K562 (cell line): ENCODE measurements at regions not wholly inside any gene's neighbourhood (a gene's known extent, or its start where the extent isn't known, plus 50 kb on each side); places are given as distances from the start of the nearest gene placed in this dataset.
"Not testable (repeated sequence)": the region's sequence is repeated elsewhere in the genome, so short reads cannot be mapped to it uniquely, and the experiment has no call there.

Source experiments
- ATF1 ChIP-seq, 2 experiments: fragments of 450-650 bp in 1 of 2; IDR thresholded peaks; 2 replicates each; pipeline ENCODE4 v1.6.1; 2016; ENCODE audit warnings: missing compliant biosample characterization in 1 of 2, missing genetic modification characterization in 1 of 2
- ATF3 ChIP-seq, 2 experiments: fragments of 450-650 bp in 1 of 2; sonication (generic) in 1 of 2; formaldehyde crosslinking in 1 of 2; IDR thresholded peaks in 1 of 2; conservative IDR thresholded peaks in 1 of 2; 2 replicates each; pipeline versions ENCODE4 v1.6.1 to v1.8.1; 2016 to 2023; ENCODE audit warnings: mild to moderate bottlenecking in 2 of 2, moderate library complexity in 2 of 2, inconsistent platforms in 1 of 2, missing genetic modification reagents in 1 of 2
- CBFA2T3 ChIP-seq: fragments of 450-650 bp; IDR thresholded peaks from 2 replicates; pipeline ENCODE4 v1.6.1; 2017
- CEBPG ChIP-seq, 3 experiments: fragments of 200-800 bp in 1 of 3; sonication (Bioruptor generic) in 1 of 3; sonication (generic) in 1 of 3; formaldehyde crosslinking in 1 of 3; IDR thresholded peaks in 2 of 3; conservative IDR thresholded peaks in 1 of 3; 2 replicates each; pipeline versions ENCODE4 v1.6.1 to v1.8.0; 2016 to 2022; ENCODE audit warnings: missing compliant biosample characterization in 2 of 3, missing genetic modification characterization in 2 of 3, mild to moderate bottlenecking in 1 of 3, missing genetic modification reagents in 1 of 3
- E2F8 ChIP-seq: fragments of 450-650 bp; IDR thresholded peaks from 2 replicates; pipeline ENCODE4 v1.7.1; 2018; ENCODE audit warnings: mild to moderate bottlenecking, low read depth; ENCODE audit not compliant: partially characterized antibody
- EP400 ChIP-seq: fragments of 450-650 bp; IDR thresholded peaks from 2 replicates; pipeline ENCODE4 v1.6.1; 2017; ENCODE audit warnings: antibody characterized with exemption, mild to moderate bottlenecking, moderate library complexity
- GATA2 ChIP-seq: sonication (generic); formaldehyde crosslinking; IDR thresholded peaks from 2 replicates; pipeline ENCODE4 v1.4.0; 2020; ENCODE audit warnings: mild to moderate bottlenecking, missing genetic modification reagents
- HDAC1 ChIP-seq, 2 experiments: fragments of 450-650 bp; IDR thresholded peaks; 2 replicates each; pipeline ENCODE4 v1.6.1; 2016 to 2017; ENCODE audit warnings: inconsistent platforms in 1 of 2, mild to moderate bottlenecking in 1 of 2, moderate library complexity in 1 of 2
- HDAC3 ChIP-seq: fragments of 450-650 bp; IDR thresholded peaks from 2 replicates; pipeline ENCODE4 v1.6.1; 2018; ENCODE audit warnings: borderline replicate concordance, mild to moderate bottlenecking, moderate library complexity; ENCODE audit not compliant: partially characterized antibody
- KDM1A ChIP-seq, 2 experiments: fragments of 450-650 bp; IDR thresholded peaks; 2 replicates each; pipeline ENCODE4 v1.6.1; 2016; ENCODE audit warnings: mild to moderate bottlenecking in 2 of 2
- KLF16 ChIP-seq: IDR thresholded peaks from 2 replicates; pipeline ENCODE4 v1.6.1; 2016; ENCODE audit warnings: antibody characterized with exemption
- L3MBTL2 ChIP-seq: fragments of 450-650 bp; IDR thresholded peaks from 2 replicates; pipeline ENCODE4 v1.6.1; 2016; ENCODE audit warnings: mild to moderate bottlenecking, moderate library complexity
- MNT ChIP-seq, 2 experiments: fragments of 450-650 bp; conservative IDR thresholded peaks; 2 replicates each; pipeline ENCODE4 v1.6.1; 2017; ENCODE audit warnings: mild to moderate bottlenecking in 2 of 2, moderate library complexity in 2 of 2
- NFIC ChIP-seq: fragments of 450-650 bp; IDR thresholded peaks from 2 replicates; pipeline ENCODE4 v1.6.1; 2017; ENCODE audit warnings: mild to moderate bottlenecking, inconsistent platforms
- PKNOX1 ChIP-seq: fragments of 450-650 bp; IDR thresholded peaks from 2 replicates; pipeline ENCODE4 v1.6.1; 2016
- POLR2AphosphoS5 ChIP-seq: IDR thresholded peaks from 2 replicates; pipeline ENCODE4 v1.6.1; 2011; ENCODE audit warnings: mild to moderate bottlenecking, low read depth, low read length, moderate library complexity; ENCODE audit not compliant: control insufficient read depth, insufficient read depth
- SMAD4 ChIP-seq: fragments of 250-450 bp; sonication (Bioruptor Pico); conservative IDR thresholded peaks from 2 replicates; pipeline ENCODE4 v1.8.0; 2021; ENCODE audit warnings: inconsistent platforms, mild to moderate bottlenecking, moderate library complexity
- SMARCA4 ChIP-seq: fragments of 450-650 bp; IDR thresholded peaks from 2 replicates; pipeline ENCODE4 v1.6.1; 2016
- TCF3 ChIP-seq: sonication (generic); formaldehyde crosslinking; IDR thresholded peaks from 2 replicates; pipeline ENCODE4 v1.4.0; 2020; ENCODE audit warnings: mild to moderate bottlenecking, missing genetic modification reagents
- ZNF197 ChIP-seq: fragments of 200-800 bp; sonication (Bioruptor generic); IDR thresholded peaks from 2 replicates; pipeline ENCODE4 v1.6.1; 2016; ENCODE audit warnings: low read depth, missing genetic modification characterization, missing compliant biosample characterization

DNA sequence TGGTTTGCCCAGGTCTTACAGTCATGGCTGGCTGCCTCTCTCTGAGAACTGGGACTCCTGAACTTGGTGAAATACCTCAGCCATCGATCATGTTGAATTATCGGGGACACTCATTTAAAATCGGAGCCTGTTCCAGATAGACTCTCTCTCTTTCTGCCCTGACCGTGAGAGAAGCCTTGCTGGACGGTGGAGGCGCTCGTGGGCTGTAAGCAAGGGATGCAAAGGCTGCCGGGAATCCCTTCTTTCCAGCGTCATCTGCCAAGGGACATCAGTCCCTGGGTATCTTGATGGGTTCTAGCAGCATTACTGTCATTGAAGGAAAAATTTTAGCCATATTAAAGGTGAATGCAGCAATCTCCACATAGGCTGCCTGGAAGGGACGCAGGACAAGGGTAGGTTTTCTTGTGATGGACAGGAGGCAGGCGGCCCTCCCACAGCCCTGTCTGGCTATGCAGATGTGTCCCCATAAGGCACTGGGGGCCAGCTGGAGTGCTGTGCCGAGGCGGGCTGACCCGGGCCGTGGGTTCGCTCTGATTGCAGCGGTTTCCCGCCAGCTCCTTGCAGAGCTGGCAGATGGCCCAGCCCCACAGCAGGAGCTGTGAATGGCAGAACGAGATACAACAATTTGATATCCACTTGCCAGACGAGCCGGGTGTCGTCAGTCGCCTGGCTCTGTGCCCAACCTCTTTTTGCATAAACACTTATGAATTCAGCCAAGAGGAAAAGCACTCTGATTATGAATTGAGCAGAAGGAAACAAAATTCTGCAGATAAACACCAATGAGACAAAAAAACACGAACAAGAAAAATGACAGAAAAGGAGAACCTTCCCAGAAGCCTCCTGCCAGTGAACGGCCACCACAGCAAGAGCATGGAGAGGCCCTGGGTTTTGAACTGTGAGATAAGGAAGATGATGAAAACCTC, 151.9 kb upstream of the ALDH3B2 start (continued):
- TF ChIP-seq KLF16 (peak; percentile 79), MNT (conservative IDR thresholded peaks at IDR 0.05) (0 out of 4 replicates have a peak, but pooled peaks of 1 of the 2 experiments have one; percentile 29), SMARCA4 (peak; percentile 45; the same call in 1 of the 2 replicates), ATF3 (IDR thresholded peaks at IDR 0.05) (peak; percentile 70; the same call in 1 of the 2 replicates), KDM1A (IDR thresholded peaks at IDR 0.05) (peak in 1 of 2 experiments; percentile 64; a peak in 2 of 4 replicates), POLR2AphosphoS5 (peak; percentile 44; the same call in 1 of the 2 replicates), GATA2 (CRISPR knock-in tag) (peak; percentile 30; the same call in 1 of the 2 replicates), HDAC3 (peak; percentile 33), PKNOX1 (peak; percentile 88), E2F8 (peak; percentile 77), ZNF197 (peak; percentile 41; the same call in 1 of the 2 replicates), EP400 (peak; percentile 29; the same call in 1 of the 2 replicates), SMAD4 (CRISPR knock-in tag) (peak; percentile 70), HDAC1 (IDR thresholded peaks at IDR 0.05) (0 out of 4 replicates have a peak, but pooled peaks of 1 of the 2 experiments have one; percentile 7), NFIC (peak; percentile 91), ATF1 (tag; IDR thresholded peaks at IDR 0.05) (peak; percentile 54), TCF3 (CRISPR knock-in tag) (peak; percentile 76), CBFA2T3 (peak; percentile 75), CEBPG (CRISPR knock-in tag; IDR thresholded peaks at IDR 0.05) (peak; percentile 80), L3MBTL2 (peak; percentile 34; the same call in 1 of the 2 replicates)
- not testable (repeated sequence) for TF ChIP-seq ATF3 (CRISPR knock-in tag; conservative IDR thresholded peaks at IDR 0.05); ATF1 (CRISPR knock-in tag; IDR thresholded peaks at IDR 0.05); CEBPG (tag; conservative IDR thresholded peaks at IDR 0.05 in 1 of 2, IDR thresholded peaks at IDR 0.05 in 1 of 2)
